GM21723 (cell line): ENCODE measurements at regions not wholly inside any gene's neighbourhood (a gene's known extent, or its start where the extent isn't known, plus 50 kb on each side); places are given as distances from the start of the nearest gene placed in this dataset.

Source experiments
- ATAC-seq: cut with Tn5 transposase; IDR thresholded peaks from one replicate; pipeline ENCODE4 v1.9.1; 2021; ENCODE audit warnings: mild to moderate bottlenecking, moderate library complexity; ENCODE audit not compliant: unreplicated experiment

GRCh38 chr5:143870362-143870761, 58.4 kb downstream of the HMHB1 start:
- ATAC-seq = no peak

GRCh38 chr5:143870871-143871632, 59.1 kb downstream of the HMHB1 start:
- ATAC-seq = no peak

GRCh38 chr5:143871672-143872071, 59.7 kb downstream of the HMHB1 start:
- no peak for ATAC-seq

- ATAC-seq = no peak
Measured at GRCh38 chr5:143874312-143874711, 62.4 kb downstream of the HMHB1 start.

- ATAC-seq = no peak
Measured at GRCh38 chr5:143877196-143877595, 65.2 kb downstream of the HMHB1 start.

- ATAC-seq = no peak
Measured at GRCh38 chr5:143878430-143878829, 66.5 kb downstream of the HMHB1 start.

- no peak for ATAC-seq
Measured at GRCh38 chr5:143879646-143880045, 67.7 kb downstream of the HMHB1 start.

GRCh38 chr5:143880178-143880577, 68.2 kb downstream of the HMHB1 start:
- ATAC-seq = no peak

GRCh38 chr5:143882520-143882919, 70.6 kb downstream of the HMHB1 start:
- ATAC-seq = no peak

- no peak for ATAC-seq
Measured at GRCh38 chr5:143886096-143886495, 74.1 kb downstream of the HMHB1 start.

- no peak for ATAC-seq
Measured at GRCh38 chr5:143886651-143887638, 75.0 kb downstream of the HMHB1 start.

- no peak for ATAC-seq
Measured at GRCh38 chr5:143887903-143888665, 76.1 kb downstream of the HMHB1 start.

- ATAC-seq = no peak
Measured at GRCh38 chr5:143888912-143889311, 77.0 kb downstream of the HMHB1 start.

- ATAC-seq = no peak
Measured at GRCh38 chr5:143889986-143890385, 78.0 kb downstream of the HMHB1 start.

GRCh38 chr5:143890487-143890886, 78.5 kb downstream of the HMHB1 start:
- ATAC-seq = no peak

GRCh38 chr5:143892271-143892670, 80.3 kb downstream of the HMHB1 start:
- ATAC-seq = no peak

- ATAC-seq = no peak
Measured at GRCh38 chr5:143892908-143893307, 80.9 kb downstream of the HMHB1 start.

GRCh38 chr5:143893638-143894037, 81.7 kb downstream of the HMHB1 start:
- no peak for ATAC-seq

- no peak for ATAC-seq
Measured at GRCh38 chr5:143896516-143896915, 84.6 kb downstream of the HMHB1 start.

- ATAC-seq = no peak
Measured at GRCh38 chr5:143896966-143897365, 85.0 kb downstream of the HMHB1 start.

- no peak for ATAC-seq
Measured at GRCh38 chr5:143898381-143898780, 86.4 kb downstream of the HMHB1 start.
